D721Med (cell line): ENCODE measurements at regions not wholly inside any gene's neighbourhood (a gene's known extent, or its start where the extent isn't known, plus 50 kb on each side); places are given as distances from the start of the nearest gene placed in this dataset.

ENCODE experiments used
- DNase-seq: peaks from one replicate; pipeline ENCODE4 v3.0.0; 2011; ENCODE audit warnings: low spot score; ENCODE audit not compliant: insufficient read length
- FAIRE-seq: peaks from 2 replicates; lab custom pipeline; 2011; peaks lifted over from hg19 to GRCh38; lab: Jason Lieb, UNC
- TF ChIP-seq, protein P1 (sequence below): IDR thresholded peaks from 2 replicates; pipeline ENCODE4 v1.5.1; 2012; ENCODE audit warnings: mild to moderate bottlenecking, control low read depth; ENCODE audit not compliant: insufficient read depth; ENCODE audit errors: missing control alignments

GRCh38 chr4:14874990-14875389 lies 127.3 kb upstream of the CPEB2 start:
- DNase-seq (no peak), FAIRE-seq (no peak)
- TF ChIP-seq, protein P1, sequence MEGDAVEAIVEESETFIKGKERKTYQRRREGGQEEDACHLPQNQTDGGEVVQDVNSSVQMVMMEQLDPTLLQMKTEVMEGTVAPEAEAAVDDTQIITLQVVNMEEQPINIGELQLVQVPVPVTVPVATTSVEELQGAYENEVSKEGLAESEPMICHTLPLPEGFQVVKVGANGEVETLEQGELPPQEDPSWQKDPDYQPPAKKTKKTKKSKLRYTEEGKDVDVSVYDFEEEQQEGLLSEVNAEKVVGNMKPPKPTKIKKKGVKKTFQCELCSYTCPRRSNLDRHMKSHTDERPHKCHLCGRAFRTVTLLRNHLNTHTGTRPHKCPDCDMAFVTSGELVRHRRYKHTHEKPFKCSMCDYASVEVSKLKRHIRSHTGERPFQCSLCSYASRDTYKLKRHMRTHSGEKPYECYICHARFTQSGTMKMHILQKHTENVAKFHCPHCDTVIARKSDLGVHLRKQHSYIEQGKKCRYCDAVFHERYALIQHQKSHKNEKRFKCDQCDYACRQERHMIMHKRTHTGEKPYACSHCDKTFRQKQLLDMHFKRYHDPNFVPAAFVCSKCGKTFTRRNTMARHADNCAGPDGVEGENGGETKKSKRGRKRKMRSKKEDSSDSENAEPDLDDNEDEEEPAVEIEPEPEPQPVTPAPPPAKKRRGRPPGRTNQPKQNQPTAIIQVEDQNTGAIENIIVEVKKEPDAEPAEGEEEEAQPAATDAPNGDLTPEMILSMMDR, result no peak

DNA sequence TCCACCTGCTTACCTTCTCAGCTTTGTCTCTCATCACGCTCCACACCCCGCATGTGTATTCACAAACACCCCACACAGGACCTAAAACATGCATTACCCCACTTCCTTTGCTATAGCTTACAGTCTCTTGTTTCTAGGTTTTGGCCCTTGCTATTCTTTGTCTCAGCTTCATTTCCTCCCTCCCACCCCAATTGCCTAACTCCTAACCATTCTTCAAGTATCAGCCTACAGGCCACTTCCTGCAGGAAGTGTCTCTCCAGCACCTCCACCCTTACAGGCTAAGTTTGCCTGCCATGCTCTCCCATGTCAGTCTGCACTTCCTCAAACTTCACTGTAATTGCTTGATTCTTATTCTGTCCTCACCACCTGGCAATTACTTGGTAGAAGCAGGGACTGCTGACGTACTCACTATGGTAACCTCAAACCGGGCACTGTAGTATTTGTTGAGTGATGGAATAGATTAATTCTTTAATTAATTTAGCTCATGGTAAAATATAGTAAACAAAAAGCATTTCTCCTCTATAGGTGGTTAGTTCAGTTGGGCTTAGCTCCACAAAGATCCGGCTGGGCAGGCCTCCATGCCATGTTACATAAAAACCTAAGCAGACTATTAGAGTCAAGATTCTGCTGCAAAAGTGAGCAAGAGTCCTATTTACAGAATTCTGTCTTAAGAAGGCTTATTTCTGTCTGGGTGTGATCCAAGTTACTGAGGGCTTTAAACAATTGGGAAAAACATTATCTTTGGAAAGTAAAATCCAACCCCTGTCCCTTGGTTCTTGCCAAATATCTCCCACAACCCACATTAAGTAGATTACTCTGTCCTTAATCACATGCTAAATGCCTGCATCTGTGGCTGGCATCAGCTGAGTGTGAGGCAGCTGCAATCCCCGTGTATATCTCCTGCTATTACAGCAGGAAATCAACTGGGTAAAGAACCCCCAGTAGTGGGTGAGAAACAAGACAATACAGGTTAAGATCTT lies 124.7 kb upstream of the CPEB2 start:
- FAIRE-seq (no peak), DNase-seq (no peak)
- TF ChIP-seq, protein P1, result no peak

- no peak for FAIRE-seq
- TF ChIP-seq, protein P1, result no peak
- DNase-seq, result no peak
Observed at GRCh38 chr4:14878681-14879080, 123.6 kb upstream of the CPEB2 start.

GRCh38 chr4:14879683-14880082 lies 122.6 kb upstream of the CPEB2 start:
- DNase-seq (no peak), FAIRE-seq (no peak)
- TF ChIP-seq, protein P1, result no peak

DNA sequence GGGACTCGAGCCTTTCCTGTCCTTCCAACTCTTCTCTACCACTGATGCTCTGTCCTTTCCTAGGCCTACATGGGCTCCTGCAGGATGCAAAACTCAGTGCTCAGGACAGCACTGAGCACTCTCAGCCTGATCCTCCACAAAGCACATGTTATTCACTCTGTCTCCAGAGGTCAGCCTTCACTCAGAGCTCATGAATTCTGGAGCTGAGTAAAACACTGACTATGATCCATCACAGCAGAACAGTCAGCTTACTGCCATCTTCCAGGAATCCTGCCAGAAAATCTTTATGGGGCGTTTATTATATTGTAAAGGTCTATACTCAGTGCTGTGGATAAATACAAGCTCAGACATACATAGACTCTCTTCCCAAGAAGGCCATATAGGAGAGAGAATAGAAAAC lies 121.5 kb upstream of the CPEB2 start:
- TF ChIP-seq, protein P1, result no peak

DNA sequence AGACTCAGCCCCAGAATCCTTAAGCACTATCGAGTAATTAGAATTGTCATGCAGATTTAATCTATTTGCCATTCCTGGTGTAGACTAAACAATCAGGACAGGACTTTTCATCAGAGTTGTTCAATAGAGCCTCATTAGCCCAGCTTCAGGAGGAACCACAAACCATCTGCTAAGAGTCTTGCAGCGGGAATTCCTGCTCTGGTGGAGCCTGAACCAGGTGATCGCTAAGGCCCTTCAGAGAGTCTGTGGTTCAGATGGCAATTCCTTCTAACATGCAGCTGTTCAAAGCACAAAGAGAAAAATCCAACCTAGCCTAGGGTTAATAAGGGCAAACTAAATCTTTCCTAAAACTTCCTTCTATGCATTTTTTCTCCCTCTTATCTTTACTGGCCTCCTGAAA lies 119.1 kb upstream of the CPEB2 start:
- FAIRE-seq (no peak), DNase-seq (no peak)
- TF ChIP-seq, protein P1, result no peak

More for the DNA sequence above, 121.5 kb upstream of the CPEB2 start:
- DNase-seq, result no peak
- FAIRE-seq, result no peak

GRCh38 chr4:14883661-14884060 lies 118.6 kb upstream of the CPEB2 start:
- DNase-seq, result no peak
- TF ChIP-seq, protein P1, result no peak
- FAIRE-seq, result no peak
